Aorta (tissue), 5 donors: ENCODE measurements at regions not wholly inside any gene's neighbourhood (a gene's known extent, or its start where the extent isn't known, plus 50 kb on each side); places are given as distances from the start of the nearest gene placed in this dataset.
"Not testable (repeated sequence)": the region's sequence is repeated elsewhere in the genome, so short reads cannot be mapped to it uniquely, and the experiment has no call there.

ENCODE experiments used
- ATAC-seq: fragments of 200-7000 bp; cut with Tn5 transposase; one replicate; pipeline ENCODE4 v1.9.1; 2022; ENCODE audit warnings: moderate library complexity; ENCODE audit not compliant: low FRiP score
- DNase-seq, 2 donors: peaks; one replicate each; pipeline ENCODE4 v3.0.0-alpha.2; 2020
- H3K27ac ChIP-seq, 2 donors: one replicate each; pipeline ENCODE4 v1.5.1; 2013; ENCODE audit warnings: low read length in 2 of 2, mild to moderate bottlenecking in 2 of 2, moderate library complexity in 2 of 2, control low read depth in 1 of 2, inconsistent platforms in 1 of 2, low read depth in 1 of 2
- H3K27me3 ChIP-seq, 2 donors: one replicate each; pipeline ENCODE4 v1.6.1; 2013; ENCODE audit warnings: control low read depth in 1 of 2, low read length in 1 of 2, mild to moderate bottlenecking in 1 of 2, moderate library complexity in 1 of 2; ENCODE audit not compliant: insufficient read depth in 2 of 2, control insufficient read depth in 1 of 2
- H3K36me3 ChIP-seq, 2 donors: one replicate each; pipeline ENCODE4 v1.6.1; 2013; ENCODE audit warnings: control low read depth in 1 of 2, low read length in 1 of 2, mild to moderate bottlenecking in 1 of 2; ENCODE audit not compliant: insufficient read depth in 2 of 2, control insufficient read depth in 1 of 2
- H3K4me1 ChIP-seq, 2 donors: one replicate each; pipeline ENCODE4 v1.6.1; 2013; ENCODE audit warnings: low read length in 2 of 2, control low read depth in 1 of 2, mild to moderate bottlenecking in 1 of 2, moderate library complexity in 1 of 2; ENCODE audit not compliant: insufficient read depth in 2 of 2, control insufficient read depth in 1 of 2
- H3K4me3 ChIP-seq, 2 donors: one replicate each; pipeline ENCODE4 v1.5.1; 2013; ENCODE audit warnings: low read length in 2 of 2, control low read depth in 1 of 2, mild to moderate bottlenecking in 1 of 2
- H3K9me3 ChIP-seq: one replicate; pipeline ENCODE4 v1.6.1; 2013; ENCODE audit warnings: mild to moderate bottlenecking, low read length; ENCODE audit not compliant: control insufficient read depth
- WGBS, 2 donors: extraction: QIAGEN DNeasy Blood & Tissue Kit; methylation state at CpG; one replicate each; pipeline ENCODE4 v1.1.7; 2013; 5-methylcytosine and 5-hydroxymethylcytosine counted together
- intact Hi-C, 2 donors: fragments of 100-400 bp; cut with DNase I; formaldehyde crosslinking; loops; one replicate each; pipeline versions ENCODE4 v1.14.2 to v1.15.0; 2022
- donor health status: healthy with polysubstance abuse.
- donor health status: Bipolar disorder and iron deficiency.
- donor health status: DM: no; HTN: no; CAD: no.
- donor health status: DM: no; HTN: no; CAD: no.
- donor health status: DM: yes; HTN: yes; CAD: no.

DNA sequence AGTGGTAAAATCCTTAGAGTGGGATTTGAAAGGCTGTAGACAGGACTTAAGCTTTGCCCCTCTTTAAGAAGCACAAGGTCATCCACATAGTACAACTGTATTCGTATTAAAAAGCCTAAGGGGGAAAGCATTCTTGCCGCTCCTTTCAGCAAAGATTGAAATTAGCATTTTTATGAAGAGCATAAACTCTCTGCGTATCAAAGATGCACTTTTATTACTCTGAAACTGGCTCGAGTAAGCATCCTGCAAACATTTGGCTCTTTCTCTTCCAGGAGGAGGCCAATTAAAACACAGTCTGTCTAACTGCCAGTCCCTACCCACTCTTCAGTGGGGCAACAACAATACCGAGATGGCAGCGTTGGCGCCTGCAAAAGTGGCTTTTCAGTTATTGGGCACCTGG, 192.5 kb upstream of the TPRG1 start:
- WGBS, 2 donors = 9 to 19% methylated on average over 7 of the region's 7 CpGs
- DNase-seq (no peak), ATAC-seq (no peak)
- Histone ChIP-seq H3K36me3 (no peaks in the 10 kb centered on the region), H3K27me3 (no peaks in the 10 kb centered on the region), H3K4me3 (no peak overlapping the region), H3K9me3 (no peaks in the 10 kb centered on the region), H3K4me1 (peaks cover 0 to 2% of the 10 kb centered on the region in 2 donors), H3K27ac (no peak overlapping the region)
- intact Hi-C loops = no loop called here

DNA sequence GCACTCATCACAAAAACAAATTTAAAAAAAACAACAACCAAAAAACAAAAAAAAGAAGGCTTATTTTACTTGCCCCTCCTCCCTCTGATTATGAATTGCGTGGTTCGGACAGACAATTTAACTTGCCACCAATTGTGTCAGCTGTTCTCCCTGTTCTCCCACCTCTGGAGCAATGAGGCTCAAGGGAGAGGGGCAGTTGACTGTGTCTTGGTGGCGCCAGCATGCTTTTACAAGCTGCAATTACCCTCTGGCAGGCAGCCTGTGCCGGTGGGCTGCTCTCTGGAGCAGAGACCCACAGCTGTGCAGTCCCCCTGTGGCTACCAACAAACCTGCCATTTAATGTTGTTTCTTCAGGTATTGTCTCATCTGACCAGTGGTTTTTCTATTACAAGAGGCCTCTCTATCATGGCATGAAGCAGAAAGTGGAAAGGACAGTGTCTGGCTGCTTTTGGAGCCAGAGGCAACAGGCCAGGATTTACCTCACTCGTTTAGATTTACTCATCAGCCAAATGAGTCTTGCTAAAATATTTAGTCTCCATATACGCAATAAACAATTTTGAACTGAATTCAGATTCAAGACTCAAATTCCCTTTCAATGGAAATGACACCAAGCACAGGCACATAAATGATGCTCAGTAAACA, 192.0 kb upstream of the TPRG1 start:
- intact Hi-C loops = no loop called here
- peaks cover 0 to 2% of the 10 kb centered on the region in 2 donors for H3K4me1 ChIP-seq

DNA sequence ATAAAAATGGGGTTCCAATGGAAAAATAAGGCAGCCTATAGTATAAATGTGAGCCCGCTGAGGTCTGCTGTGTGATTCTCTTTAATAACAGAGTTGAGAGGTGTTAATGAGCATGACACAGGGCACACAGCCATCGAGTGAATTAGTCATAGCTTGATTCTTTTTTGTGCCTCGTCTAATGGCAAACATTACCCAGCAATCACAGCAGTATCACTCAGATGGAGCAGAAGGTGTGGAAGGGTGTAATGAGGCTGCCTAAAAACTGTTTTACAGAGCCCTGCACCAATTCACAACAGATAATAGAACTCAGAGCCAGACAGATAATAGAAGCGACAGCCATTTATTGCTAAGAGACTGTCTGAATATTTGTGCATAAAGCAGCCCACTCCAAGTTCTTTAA, 178.6 kb upstream of the TPRG1 start:
- intact Hi-C loops = no loop called here
- WGBS, 2 donors = 79 to 82% methylated on average over 4 of the region's 4 CpGs
- ATAC-seq = no peak
- no peak overlapping the region for H3K27ac ChIP-seq
- H3K27me3 ChIP-seq = no peaks in the 10 kb centered on the region
- no peaks in the 10 kb centered on the region for H3K36me3 ChIP-seq
- H3K4me1 ChIP-seq = no peaks in the 10 kb centered on the region
- no peak overlapping the region for H3K4me3 ChIP-seq
- no peak for DNase-seq
- no peaks in the 10 kb centered on the region for H3K9me3 ChIP-seq

More for the DNA sequence above, 192.0 kb upstream of the TPRG1 start:
- ATAC-seq (no peak), DNase-seq (no peak)
- Histone ChIP-seq H3K27ac (no peak overlapping the region), H3K4me3 (no peak overlapping the region), H3K27me3 (no peaks in the 10 kb centered on the region), H3K9me3 (no peaks in the 10 kb centered on the region), H3K36me3 (no peaks in the 10 kb centered on the region)
- WGBS, 2 donors = 52 to 55% methylated on average over 6 of the region's 6 CpGs

DNA sequence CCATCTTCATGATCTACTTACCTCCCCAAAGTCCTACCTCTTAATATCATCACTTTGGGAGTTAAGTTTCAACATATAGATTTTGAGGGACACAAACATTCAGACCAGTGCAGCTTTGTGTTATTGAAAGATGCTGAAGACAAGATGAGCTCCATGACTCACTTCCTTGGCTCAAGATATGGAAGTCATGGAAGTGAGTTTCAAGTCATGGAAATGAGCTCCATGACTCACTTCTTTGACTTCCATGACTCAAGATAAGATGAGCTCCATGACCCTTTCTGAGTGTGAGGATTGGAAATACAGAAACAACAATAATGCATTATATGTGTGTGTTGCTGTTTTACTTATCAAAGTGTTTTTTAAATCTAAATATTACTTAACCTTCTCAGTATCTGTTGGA, 170.2 kb upstream of the TPRG1 start:
- DNase-seq (no peak), ATAC-seq (no peak)
- H3K4me3 ChIP-seq = no peak overlapping the region
- no peaks in the 10 kb centered on the region for H3K4me1 ChIP-seq
- no peaks in the 10 kb centered on the region for H3K36me3 ChIP-seq
- no peaks in the 10 kb centered on the region for H3K9me3 ChIP-seq
- no peaks in the 10 kb centered on the region for H3K27me3 ChIP-seq
- intact Hi-C loops = no loop called here
- no peak overlapping the region for H3K27ac ChIP-seq

DNA sequence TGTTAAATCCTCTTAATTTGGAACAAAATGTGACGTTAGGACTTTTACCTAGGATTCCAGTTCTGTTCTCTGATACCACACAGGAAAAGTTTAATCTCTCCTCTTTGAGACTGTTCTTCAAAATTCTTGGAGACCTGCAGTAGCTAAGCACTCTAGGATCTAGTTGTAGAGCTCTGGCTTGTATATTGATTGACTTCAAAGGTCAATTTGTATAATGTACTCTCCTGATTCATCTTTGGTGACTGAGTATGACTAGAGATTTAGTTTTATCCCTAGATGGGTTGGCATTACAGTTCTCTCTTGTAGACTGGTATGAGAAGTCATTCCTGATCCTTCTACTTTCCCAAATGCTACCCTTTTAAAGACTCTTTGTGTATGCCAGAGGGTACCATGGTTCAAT, 168.4 kb upstream of the TPRG1 start:
- Histone ChIP-seq H3K4me1 (no peaks in the 10 kb centered on the region), H3K9me3 (no peaks in the 10 kb centered on the region), H3K36me3 (no peaks in the 10 kb centered on the region), H3K4me3 (no peak overlapping the region), H3K27ac (no peak overlapping the region), H3K27me3 (no peaks in the 10 kb centered on the region)
- 93 to 95% methylated on average over 1 of the region's 1 CpG for WGBS, 2 donors
- ATAC-seq (no peak), DNase-seq (no peak)
- intact Hi-C loops = no loop called here

DNA sequence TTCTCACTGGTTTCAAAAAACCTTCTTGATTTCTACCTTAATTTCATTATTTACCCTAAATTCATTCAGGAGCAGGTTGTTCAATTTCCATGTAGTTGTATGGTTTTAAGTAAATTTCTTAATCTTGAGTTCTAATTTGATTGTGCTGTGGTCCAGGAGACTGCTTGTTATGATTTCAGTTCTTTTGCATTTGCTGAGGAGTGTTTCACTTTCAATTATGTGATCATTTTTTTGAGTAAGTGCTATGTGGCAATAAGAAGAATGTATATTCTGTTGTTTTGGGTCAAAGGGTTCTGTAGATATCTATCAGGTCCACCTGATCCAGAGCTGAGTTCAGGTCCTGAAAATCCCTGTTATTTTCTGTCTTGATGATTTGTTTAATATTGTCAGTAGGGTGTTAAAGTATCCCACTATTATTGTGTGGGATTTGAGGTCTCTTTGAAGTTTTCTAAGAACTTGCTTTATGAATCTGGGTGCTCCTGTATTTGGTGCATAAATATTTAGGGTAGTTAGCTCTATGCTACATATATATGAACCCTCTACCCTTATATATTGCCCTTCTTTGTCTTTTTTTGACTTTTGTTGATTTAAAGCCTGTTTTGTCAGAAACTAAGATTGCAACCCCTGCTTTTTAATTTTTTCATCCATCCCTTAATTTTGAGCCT, 158.4 kb upstream of the TPRG1 start:
- no peak for ATAC-seq
- intact Hi-C loops = no loop called here

DNA sequence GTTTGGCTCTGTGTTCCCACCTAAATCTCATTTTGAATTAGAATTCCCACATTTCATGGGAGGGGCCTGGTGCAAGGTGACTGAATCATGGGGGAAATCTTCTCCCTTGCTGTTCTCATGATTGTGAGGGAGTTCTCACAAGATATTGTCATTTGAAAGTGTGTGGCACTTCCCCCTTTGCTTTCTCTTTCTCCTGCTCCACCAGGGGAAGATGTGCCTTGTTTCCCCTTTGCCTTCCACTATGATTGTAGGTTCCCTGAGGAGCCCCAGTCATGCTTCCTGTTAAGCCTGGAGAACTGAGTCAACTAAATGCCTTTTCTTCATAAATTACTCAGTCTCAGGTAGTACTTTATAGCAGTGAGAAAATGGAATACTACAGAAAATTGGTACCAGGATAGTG, 157.2 kb upstream of the TPRG1 start:
- Histone ChIP-seq H3K4me1 (no peaks in the 10 kb centered on the region), H3K27ac (no peak overlapping the region), H3K4me3 (no peak overlapping the region), H3K9me3 (no peaks in the 10 kb centered on the region), H3K27me3 (no peaks in the 10 kb centered on the region), H3K36me3 (peaks cover 0 to 2% of the 10 kb centered on the region in 2 donors)
- ATAC-seq (no peak), DNase-seq (no peak)
- intact Hi-C loops = no loop called here

More for the DNA sequence above, 158.4 kb upstream of the TPRG1 start:
- Histone ChIP-seq H3K36me3 (peaks cover 0 to 2% of the 10 kb centered on the region in 2 donors), H3K27ac (no peak overlapping the region), H3K27me3 (no peaks in the 10 kb centered on the region), H3K4me1 (no peaks in the 10 kb centered on the region), H3K9me3 (no peaks in the 10 kb centered on the region), H3K4me3 (no peak overlapping the region)
- no peak for DNase-seq

DNA sequence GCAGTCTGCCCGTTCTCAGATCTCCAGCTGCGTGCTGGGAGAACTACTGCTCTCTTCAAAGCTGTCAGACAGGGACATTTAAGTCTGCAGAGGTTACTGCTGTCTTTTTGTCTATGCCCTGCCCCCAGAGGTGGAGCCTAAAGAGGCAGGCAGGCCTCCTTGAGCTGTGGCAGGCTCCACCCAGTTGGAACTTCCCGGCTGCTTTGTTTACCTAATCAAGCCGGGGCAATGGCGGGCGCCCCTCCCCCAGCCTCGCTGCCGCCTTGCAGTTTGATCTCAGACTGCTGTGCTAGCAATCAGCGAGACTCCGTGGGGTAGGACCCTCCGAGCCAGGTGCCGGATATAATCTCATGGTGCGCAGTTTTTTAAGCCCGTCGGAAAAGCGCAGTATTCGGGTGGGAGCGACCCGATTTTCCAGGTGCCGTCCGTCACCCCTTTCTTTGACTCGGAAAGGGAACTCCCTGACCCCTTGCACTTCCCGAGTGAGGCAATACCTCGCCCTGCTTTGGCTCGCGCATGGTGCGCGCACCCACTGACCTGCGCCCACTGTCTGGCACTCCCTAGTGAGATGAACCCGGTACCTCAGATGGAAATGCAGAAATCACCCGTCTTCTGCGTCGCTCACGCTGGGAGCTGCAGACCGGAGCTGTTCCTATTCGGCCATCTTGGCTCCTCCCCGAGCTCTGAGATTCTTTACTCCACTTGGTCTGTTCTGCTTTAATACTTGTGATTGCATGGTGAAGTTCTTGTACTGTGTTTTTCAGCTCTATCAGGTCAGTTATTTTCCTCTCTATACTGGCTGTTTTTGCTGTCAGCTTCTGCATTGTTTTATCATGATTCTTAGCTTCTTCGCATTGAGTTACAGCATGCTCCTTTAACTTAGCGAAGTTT, 148.9 kb upstream of the TPRG1 start:
- H3K27me3 ChIP-seq, intact Hi-C loops, H3K4me1 ChIP-seq, H3K4me3 ChIP-seq, DNase-seq, H3K36me3 ChIP-seq, ATAC-seq, H3K27ac ChIP-seq, H3K9me3 ChIP-seq: not testable (repeated sequence)
- WGBS, 2 donors = 79 to 80% methylated on average over 36 to 37 of the region's 39 CpGs

DNA sequence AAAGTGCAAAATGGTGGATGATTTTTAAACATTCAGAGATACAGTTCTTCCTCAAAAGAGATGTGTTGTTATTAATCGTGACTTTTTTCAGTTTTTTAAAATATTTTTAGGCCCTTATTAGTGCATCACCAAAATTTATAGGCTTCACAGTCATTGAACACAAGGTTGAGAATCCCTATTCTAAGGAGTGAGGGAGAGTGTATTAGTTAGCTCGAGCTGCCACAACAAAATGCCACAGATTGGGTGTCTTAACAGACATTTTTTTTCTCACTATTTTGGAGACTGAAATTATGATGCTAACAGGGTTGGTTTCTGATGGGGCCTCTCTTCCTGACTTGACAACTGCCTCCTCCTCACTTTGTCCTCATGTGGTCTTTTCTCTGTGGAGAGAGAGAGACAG, 145.9 kb upstream of the TPRG1 start:
- Histone ChIP-seq H3K36me3 (no peaks in the 10 kb centered on the region), H3K4me3 (no peak overlapping the region), H3K27ac (no peak overlapping the region), H3K4me1 (no peaks in the 10 kb centered on the region), H3K27me3 (no peaks in the 10 kb centered on the region), H3K9me3 (peaks cover 2% of the 10 kb centered on the region)
- intact Hi-C loops = no loop called here
- no peak for ATAC-seq
- WGBS, 2 donors = 94 to 98% methylated on average over 2 of the region's 2 CpGs
- no peak for DNase-seq
